ENCODE measurements at regions not wholly inside any gene's neighbourhood (a gene's known extent, or its start where the extent isn't known, plus 50 kb on each side); places are given as distances from the start of the nearest gene placed in this dataset.

- DNase-seq (ENCODE audit: insufficient read length, low spot score) (no peak), FAIRE-seq (peak; percentile 20)
- no peak for TF ChIP-seq TAF1 (IDR thresholded peaks at IDR 0.05; ENCODE audit: low read depth, low read length)
- no peak for TF ChIP-seq POLR2AphosphoS5 (IDR thresholded peaks at IDR 0.05; ENCODE audit: low read depth, low read length)
- TF ChIP-seq PAX5 (IDR thresholded peaks at IDR 0.05; ENCODE audit: insufficient read depth, low read length, severe bottlenecking) = no peak
- no peak for TF ChIP-seq POU2F2 (IDR thresholded peaks at IDR 0.05; ENCODE audit: low read depth, low read length)
- TF ChIP-seq SPI1 (IDR thresholded peaks at IDR 0.05; ENCODE audit: low read depth, low read length) = no peak
- TF ChIP-seq POLR2A (IDR thresholded peaks at IDR 0.05; ENCODE audit: low read depth, low read length) = no peak
Observed at GRCh38 chr9:76557674-76558225, 98.8 kb downstream of the GCNT1 start.

GRCh38 chr9:76558465-76558864 lies 99.5 kb downstream of the GCNT1 start:
- DNase-seq (ENCODE audit: insufficient read length, low spot score) (no peak), FAIRE-seq (peak; percentile 16)
- TF ChIP-seq TAF1 (IDR thresholded peaks at IDR 0.05; ENCODE audit: low read depth, low read length) (no peak), PAX5 (IDR thresholded peaks at IDR 0.05; ENCODE audit: insufficient read depth, low read length, severe bottlenecking) (no peak), POU2F2 (IDR thresholded peaks at IDR 0.05; ENCODE audit: low read depth, low read length) (no peak), SPI1 (IDR thresholded peaks at IDR 0.05; ENCODE audit: low read depth, low read length) (no peak), POLR2AphosphoS5 (IDR thresholded peaks at IDR 0.05; ENCODE audit: low read depth, low read length) (no peak), POLR2A (IDR thresholded peaks at IDR 0.05; ENCODE audit: low read depth, low read length) (no peak)

DNA sequence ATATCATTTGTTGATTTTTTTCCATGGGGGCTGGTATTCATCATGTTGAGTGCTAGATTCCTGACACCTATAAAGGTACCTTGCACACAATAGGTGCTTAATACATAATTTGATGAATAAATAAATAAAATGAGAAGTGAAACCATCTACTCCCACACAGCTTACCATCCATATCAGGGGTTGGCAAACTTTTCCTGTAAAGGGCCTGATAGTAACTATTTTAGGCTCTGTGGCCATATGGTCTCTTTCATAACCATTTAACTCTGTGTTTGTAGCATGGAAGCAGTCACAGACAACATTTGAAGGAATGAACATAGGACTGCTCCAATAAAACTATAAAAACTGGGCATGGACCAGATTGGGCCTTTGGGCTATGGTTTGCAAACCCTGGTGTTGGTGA lies 100.3 kb downstream of the GCNT1 start:
- no peak for DNase-seq (ENCODE audit: insufficient read length, low spot score)
- TF ChIP-seq POLR2AphosphoS5 (IDR thresholded peaks at IDR 0.05; ENCODE audit: low read depth, low read length) = no peak
- TF ChIP-seq POU2F2 (IDR thresholded peaks at IDR 0.05; ENCODE audit: low read depth, low read length) = no peak
- TF ChIP-seq TAF1 (IDR thresholded peaks at IDR 0.05; ENCODE audit: low read depth, low read length) = no peak
- TF ChIP-seq SPI1 (IDR thresholded peaks at IDR 0.05; ENCODE audit: low read depth, low read length) = peak; percentile 70
- no peak for FAIRE-seq

DNA sequence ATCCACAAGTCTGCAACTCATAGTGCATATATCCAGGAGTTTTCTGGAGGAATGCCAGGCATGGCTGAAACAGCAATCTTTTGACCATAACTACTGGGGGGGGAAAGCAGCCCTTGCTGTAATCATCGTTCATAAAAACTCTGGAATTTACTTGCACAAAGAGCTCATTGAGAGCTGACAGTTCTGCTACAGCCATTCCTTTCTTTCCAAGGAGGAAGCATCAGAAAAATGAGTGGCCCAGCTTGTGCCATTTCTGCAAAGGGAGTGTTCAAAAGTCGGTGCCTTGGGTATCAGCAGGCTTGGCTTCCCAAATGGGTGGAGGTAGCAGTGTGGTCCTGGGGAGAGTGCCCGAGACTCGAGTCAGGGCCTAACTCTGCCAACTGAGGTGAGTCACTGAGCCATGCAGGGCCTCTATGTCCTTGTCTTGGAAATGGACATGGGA lies 101.5 kb downstream of the GCNT1 start:
- DNase-seq (ENCODE audit: insufficient read length, low spot score) = no peak
- TF ChIP-seq POLR2AphosphoS5 (IDR thresholded peaks at IDR 0.05; ENCODE audit: low read depth, low read length) (no peak), TAF1 (IDR thresholded peaks at IDR 0.05; ENCODE audit: low read depth, low read length) (no peak), PAX5 (IDR thresholded peaks at IDR 0.05; ENCODE audit: insufficient read depth, low read length, severe bottlenecking) (no peak), POLR2A (IDR thresholded peaks at IDR 0.05; ENCODE audit: low read depth, low read length) (no peak), SPI1 (IDR thresholded peaks at IDR 0.05; ENCODE audit: low read depth, low read length) (no peak), POU2F2 (IDR thresholded peaks at IDR 0.05; ENCODE audit: low read depth, low read length) (no peak)
- FAIRE-seq = no peak

- TF ChIP-seq PAX5 (IDR thresholded peaks at IDR 0.05; ENCODE audit: insufficient read depth, low read length, severe bottlenecking) = no peak
- no peak for TF ChIP-seq SPI1 (IDR thresholded peaks at IDR 0.05; ENCODE audit: low read depth, low read length)
- no peak for TF ChIP-seq POLR2A (IDR thresholded peaks at IDR 0.05; ENCODE audit: low read depth, low read length)
- TF ChIP-seq TAF1 (IDR thresholded peaks at IDR 0.05; ENCODE audit: low read depth, low read length) = no peak
- TF ChIP-seq POU2F2 (IDR thresholded peaks at IDR 0.05; ENCODE audit: low read depth, low read length) = no peak
- TF ChIP-seq POLR2AphosphoS5 (IDR thresholded peaks at IDR 0.05; ENCODE audit: low read depth, low read length) = no peak
- DNase-seq (ENCODE audit: insufficient read length, low spot score) = no peak
- no peak for FAIRE-seq
Observed at GRCh38 chr9:76561050-76561713, 102.2 kb downstream of the GCNT1 start.

Measured in GM12891 (cell line).